ENCODE measurements at regions not wholly inside any gene's neighbourhood (a gene's known extent, or its start where the extent isn't known, plus 50 kb on each side); places are given as distances from the start of the nearest gene placed in this dataset.

DNA sequence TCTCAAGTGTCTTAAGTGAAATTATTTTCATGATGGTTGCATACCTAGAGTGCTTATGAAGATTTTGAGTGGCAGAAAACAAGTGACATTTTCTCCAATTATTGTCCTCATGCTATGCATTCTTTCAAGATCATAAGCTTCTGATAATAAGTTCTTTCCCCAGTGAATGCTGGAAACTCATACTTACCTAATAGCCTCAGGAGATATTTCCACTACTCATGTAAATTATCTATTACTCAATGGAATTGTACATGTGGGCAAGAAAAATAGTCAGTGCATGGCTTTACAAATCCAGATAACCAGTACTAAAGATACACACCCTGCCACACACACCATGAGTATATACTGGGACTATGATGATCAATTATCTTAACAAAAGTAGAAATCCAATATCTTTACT, 1219.4 kb upstream of the C9orf72 start:
- FAIRE-seq: no peak
- dilution Hi-C loops (cut with MboI; ENCODE audit: extremely low pct_ligation_motif_present, low sequenced_read_pairs): no loop called here
- H3K9ac ChIP-seq (replicated peaks; ENCODE audit: extremely low read depth, insufficient read depth, low read length): no peak overlapping the region
- no peaks in the 10 kb centered on the region for H3K27me3 ChIP-seq (ENCODE audit: control insufficient read depth in 2 of 2, insufficient read depth in 2 of 2, low read length in 2 of 2)
- H3K4me1 ChIP-seq (ENCODE audit: control insufficient read depth, extremely low read depth, insufficient read depth, low read length): no peaks in the 10 kb centered on the region
- ChIA-PET CTCF (no interaction called here), POLR2A (no interaction called here)
- no peaks in the 10 kb centered on the region for H3K9me1 ChIP-seq (replicated peaks; ENCODE audit: control insufficient read depth, extremely low read depth, insufficient read depth, low read length)
- H3K79me2 ChIP-seq (ENCODE audit: control insufficient read depth, insufficient read depth, low read length): no peaks in the 10 kb centered on the region
- H3K9me3 ChIP-seq (replicated peaks; ENCODE audit: control insufficient read depth, insufficient read depth, low read length): no peaks in the 10 kb centered on the region
- H4K20me1 ChIP-seq (replicated peaks; ENCODE audit: control insufficient read depth, extremely low read depth, insufficient read depth, low read length): no peaks in the 10 kb centered on the region
- no peak overlapping the region for H3K4me3 ChIP-seq (replicated peaks in 1 of 3; ENCODE audit: insufficient read depth in 1 of 3, low read depth in 1 of 3, low read length in 3 of 3)
- no peak overlapping the region for H3K4me2 ChIP-seq (ENCODE audit: insufficient read depth, low read length)
- H3K27ac ChIP-seq (ENCODE audit: insufficient read depth, low read depth, low read length): no peak overlapping the region
- BruUV-seq (replicated peaks): no TSS peak
- no peak overlapping the region for H2AFZ ChIP-seq (ENCODE audit: low read depth, low read length)
- intact Hi-C loops (cut with micrococcal nuclease): no loop called here
- no peaks in the 10 kb centered on the region for H3K36me3 ChIP-seq (ENCODE audit: control insufficient read depth in 2 of 2, extremely low read depth in 1 of 2, insufficient read depth in 2 of 2, low read length in 2 of 2)
- TF ChIP-seq JUN (IDR thresholded peaks at IDR 0.05; ENCODE audit: borderline replicate concordance, insufficient read depth, insufficient read length, low read depth): no peak
- TF ChIP-seq MYC (IDR thresholded peaks at IDR 0.05; ENCODE audit: low read depth, low read length): no peak
- DNase-seq (ENCODE audit: low read depth, low spot score): no peak

DNA sequence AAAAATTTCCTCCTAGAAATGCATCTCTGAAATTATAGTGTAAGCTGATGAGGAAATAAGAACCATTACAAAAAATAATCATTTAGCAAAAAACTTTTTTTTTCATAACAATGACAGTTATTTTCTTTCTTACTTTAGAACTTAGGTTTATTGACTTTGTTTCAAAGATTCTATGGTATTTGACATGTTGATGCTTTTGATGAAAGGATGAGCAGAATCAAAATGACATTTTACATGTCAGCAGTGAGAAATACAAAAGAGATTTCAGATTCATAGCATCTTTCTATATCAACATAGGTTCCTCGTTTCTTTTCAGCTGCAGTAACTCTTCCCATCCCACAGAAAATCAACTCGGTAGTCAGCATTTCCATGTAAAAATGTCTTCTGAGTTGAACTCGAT, 1226.6 kb upstream of the C9orf72 start:
- DNase-seq (ENCODE audit: low read depth, low spot score) (no peak), FAIRE-seq (no peak)
- Histone ChIP-seq H3K9me3 (replicated peaks; ENCODE audit: control insufficient read depth, insufficient read depth, low read length) (no peaks in the 10 kb centered on the region), H3K4me3 (replicated peaks in 1 of 3; ENCODE audit: insufficient read depth in 1 of 3, low read depth in 1 of 3, low read length in 3 of 3) (no peak overlapping the region), H3K27ac (ENCODE audit: insufficient read depth, low read depth, low read length) (no peak overlapping the region), H3K27me3 (ENCODE audit: control insufficient read depth in 2 of 2, insufficient read depth in 2 of 2, low read length in 2 of 2) (no peaks in the 10 kb centered on the region), H3K9me1 (replicated peaks; ENCODE audit: control insufficient read depth, extremely low read depth, insufficient read depth, low read length) (no peaks in the 10 kb centered on the region), H3K4me2 (ENCODE audit: insufficient read depth, low read length) (no peak overlapping the region), H2AFZ (ENCODE audit: low read depth, low read length) (no peak overlapping the region), H4K20me1 (replicated peaks; ENCODE audit: control insufficient read depth, extremely low read depth, insufficient read depth, low read length) (no peaks in the 10 kb centered on the region), H3K4me1 (ENCODE audit: control insufficient read depth, extremely low read depth, insufficient read depth, low read length) (no peaks in the 10 kb centered on the region), H3K79me2 (ENCODE audit: control insufficient read depth, insufficient read depth, low read length) (no peaks in the 10 kb centered on the region), H3K9ac (replicated peaks; ENCODE audit: extremely low read depth, insufficient read depth, low read length) (no peak overlapping the region), H3K36me3 (ENCODE audit: control insufficient read depth in 2 of 2, extremely low read depth in 1 of 2, insufficient read depth in 2 of 2, low read length in 2 of 2) (no peaks in the 10 kb centered on the region)
- no TSS peak for BruUV-seq (replicated peaks)
- intact Hi-C loops (cut with micrococcal nuclease) (no loop called here), dilution Hi-C loops (cut with MboI; ENCODE audit: extremely low pct_ligation_motif_present, low sequenced_read_pairs) (no loop called here)
- TF ChIP-seq FOS (IDR thresholded peaks at IDR 0.05; ENCODE audit: borderline replicate concordance, insufficient read depth, low read length): no peak
- no peak for TF ChIP-seq POLR2AphosphoS5 (IDR thresholded peaks at IDR 0.05; ENCODE audit: insufficient read depth, low read depth, low read length)
- no peak for TF ChIP-seq EZH2 (IDR thresholded peaks at IDR 0.05; ENCODE audit: borderline replicate concordance, low read depth, low read length, severe bottlenecking)
- no peak for TF ChIP-seq POLR2A (IDR thresholded peaks at IDR 0.05; ENCODE audit: low read depth, low read length)
- TF ChIP-seq JUN (IDR thresholded peaks at IDR 0.05; ENCODE audit: borderline replicate concordance, insufficient read depth, insufficient read length, low read depth): no peak
- no peak for TF ChIP-seq MYC (IDR thresholded peaks at IDR 0.05; ENCODE audit: low read depth, low read length)
- TF ChIP-seq, protein P1, sequence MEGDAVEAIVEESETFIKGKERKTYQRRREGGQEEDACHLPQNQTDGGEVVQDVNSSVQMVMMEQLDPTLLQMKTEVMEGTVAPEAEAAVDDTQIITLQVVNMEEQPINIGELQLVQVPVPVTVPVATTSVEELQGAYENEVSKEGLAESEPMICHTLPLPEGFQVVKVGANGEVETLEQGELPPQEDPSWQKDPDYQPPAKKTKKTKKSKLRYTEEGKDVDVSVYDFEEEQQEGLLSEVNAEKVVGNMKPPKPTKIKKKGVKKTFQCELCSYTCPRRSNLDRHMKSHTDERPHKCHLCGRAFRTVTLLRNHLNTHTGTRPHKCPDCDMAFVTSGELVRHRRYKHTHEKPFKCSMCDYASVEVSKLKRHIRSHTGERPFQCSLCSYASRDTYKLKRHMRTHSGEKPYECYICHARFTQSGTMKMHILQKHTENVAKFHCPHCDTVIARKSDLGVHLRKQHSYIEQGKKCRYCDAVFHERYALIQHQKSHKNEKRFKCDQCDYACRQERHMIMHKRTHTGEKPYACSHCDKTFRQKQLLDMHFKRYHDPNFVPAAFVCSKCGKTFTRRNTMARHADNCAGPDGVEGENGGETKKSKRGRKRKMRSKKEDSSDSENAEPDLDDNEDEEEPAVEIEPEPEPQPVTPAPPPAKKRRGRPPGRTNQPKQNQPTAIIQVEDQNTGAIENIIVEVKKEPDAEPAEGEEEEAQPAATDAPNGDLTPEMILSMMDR (IDR thresholded peaks at IDR 0.05; ENCODE audit: extremely low read depth in 1 of 2, insufficient read depth in 1 of 2, low read depth in 1 of 2, low read length in 2 of 2): no peak
- no peak for TF ChIP-seq GATA2 (IDR thresholded peaks at IDR 0.05; ENCODE audit: insufficient read depth, insufficient read length, low read depth, low read length)
- TF ChIP-seq, protein P2, sequence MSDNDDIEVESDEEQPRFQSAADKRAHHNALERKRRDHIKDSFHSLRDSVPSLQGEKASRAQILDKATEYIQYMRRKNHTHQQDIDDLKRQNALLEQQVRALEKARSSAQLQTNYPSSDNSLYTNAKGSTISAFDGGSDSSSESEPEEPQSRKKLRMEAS (IDR thresholded peaks at IDR 0.05; ENCODE audit: insufficient read depth, insufficient read length): no peak
- POLR2A ChIA-PET: no interaction called here
- CTCF ChIA-PET: no interaction called here
